ENCODE measurements at regions not wholly inside any gene's neighbourhood (a gene's known extent, or its start where the extent isn't known, plus 50 kb on each side); places are given as distances from the start of the nearest gene placed in this dataset.
A peak's percentile ranks its signal among the peaks of the same experiment; 100 is the strongest.

GRCh38 chr6:169380493-169380892, 126.8 kb upstream of the THBS2 start:
- TF ChIP-seq SUZ12 (IDR thresholded peaks at IDR 0.05) (no peak), ARNT (IDR thresholded peaks at IDR 0.05) (no peak), NFRKB (IDR thresholded peaks at IDR 0.05) (no peak)
- DNase-seq (ENCODE audit: extremely low spot score), result no peak
- CTCF ChIA-PET, result no interaction called here
- POLR2A ChIA-PET, result no interaction called here

- DNase-seq (ENCODE audit: extremely low spot score), result no peak
- POLR2A ChIA-PET, result no interaction called here
- TF ChIP-seq FOXA1 (IDR thresholded peaks at IDR 0.05), result no peak
- TF ChIP-seq CTBP1 (IDR thresholded peaks at IDR 0.05; ENCODE audit: borderline replicate concordance), result no peak
- no peak for TF ChIP-seq PKNOX1 (IDR thresholded peaks at IDR 0.05)
- no peak for TF ChIP-seq HDGF (IDR thresholded peaks at IDR 0.05; ENCODE audit: borderline replicate concordance)
- no peak for TF ChIP-seq SUZ12 (IDR thresholded peaks at IDR 0.05)
- no peak for TF ChIP-seq BHLHE40 (IDR thresholded peaks at IDR 0.05; ENCODE audit: borderline replicate concordance)
- TF ChIP-seq L3MBTL2 (conservative IDR thresholded peaks at IDR 0.05), result no peak
- no peak for TF ChIP-seq SP1 (IDR thresholded peaks at IDR 0.05)
- TF ChIP-seq ELF4 (IDR thresholded peaks at IDR 0.05), result no peak
- no peak for TF ChIP-seq FOXK2 (IDR thresholded peaks at IDR 0.05)
- TF ChIP-seq FOXM1 (IDR thresholded peaks at IDR 0.05; ENCODE audit: borderline replicate concordance), result no peak
- no peak for TF ChIP-seq ZNF384 (IDR thresholded peaks at IDR 0.05)
- TF ChIP-seq LEF1 (IDR thresholded peaks at IDR 0.05; ENCODE audit: borderline replicate concordance), result no peak
- TF ChIP-seq NFRKB (IDR thresholded peaks at IDR 0.05), result no peak
- TF ChIP-seq ARNT (IDR thresholded peaks at IDR 0.05), result no peak
- CTCF ChIA-PET, result no interaction called here
These were observed 125.9 kb upstream of the THBS2 start for GRCh38 chr6:169379495-169380070.

GRCh38 chr6:169378620-169379381, 125.2 kb upstream of the THBS2 start:
- ChIA-PET CTCF (no interaction called here), POLR2A (no interaction called here)
- DNase-seq (ENCODE audit: extremely low spot score), result no peak
- TF ChIP-seq ELF4 (IDR thresholded peaks at IDR 0.05) (no peak), LEF1 (IDR thresholded peaks at IDR 0.05; ENCODE audit: borderline replicate concordance) (no peak), BHLHE40 (IDR thresholded peaks at IDR 0.05; ENCODE audit: borderline replicate concordance) (no peak), ARNT (IDR thresholded peaks at IDR 0.05) (no peak), L3MBTL2 (conservative IDR thresholded peaks at IDR 0.05) (no peak), ZNF384 (IDR thresholded peaks at IDR 0.05) (no peak), FOXA1 (IDR thresholded peaks at IDR 0.05) (no peak), NFRKB (IDR thresholded peaks at IDR 0.05) (no peak), PKNOX1 (IDR thresholded peaks at IDR 0.05) (no peak), TARDBP (IDR thresholded peaks at IDR 0.05) (no peak), FOXM1 (IDR thresholded peaks at IDR 0.05; ENCODE audit: borderline replicate concordance) (no peak), SUZ12 (IDR thresholded peaks at IDR 0.05) (no peak), FOXK2 (IDR thresholded peaks at IDR 0.05) (no peak), HDGF (IDR thresholded peaks at IDR 0.05; ENCODE audit: borderline replicate concordance) (no peak), SP1 (IDR thresholded peaks at IDR 0.05) (no peak), CTBP1 (IDR thresholded peaks at IDR 0.05; ENCODE audit: borderline replicate concordance) (no peak)

GRCh38 chr6:169376458-169376857, 122.8 kb upstream of the THBS2 start:
- DNase-seq (ENCODE audit: extremely low spot score), result no peak
- ChIA-PET CTCF (no interaction called here), POLR2A (no interaction called here)
- TF ChIP-seq BHLHE40 (IDR thresholded peaks at IDR 0.05; ENCODE audit: borderline replicate concordance), result no peak
- no peak for TF ChIP-seq FOXK2 (IDR thresholded peaks at IDR 0.05)
- no peak for TF ChIP-seq NFRKB (IDR thresholded peaks at IDR 0.05)
- no peak for TF ChIP-seq HDGF (IDR thresholded peaks at IDR 0.05; ENCODE audit: borderline replicate concordance)
- TF ChIP-seq ZNF384 (IDR thresholded peaks at IDR 0.05), result no peak
- no peak for TF ChIP-seq TARDBP (IDR thresholded peaks at IDR 0.05)
- TF ChIP-seq ELF4 (IDR thresholded peaks at IDR 0.05), result no peak
- TF ChIP-seq FOXA1 (IDR thresholded peaks at IDR 0.05), result no peak
- TF ChIP-seq PKNOX1 (IDR thresholded peaks at IDR 0.05), result no peak
- TF ChIP-seq FOXM1 (IDR thresholded peaks at IDR 0.05; ENCODE audit: borderline replicate concordance), result no peak
- TF ChIP-seq CTBP1 (IDR thresholded peaks at IDR 0.05; ENCODE audit: borderline replicate concordance), result no peak
- no peak for TF ChIP-seq SUZ12 (IDR thresholded peaks at IDR 0.05)
- no peak for TF ChIP-seq L3MBTL2 (conservative IDR thresholded peaks at IDR 0.05)
- TF ChIP-seq LEF1 (IDR thresholded peaks at IDR 0.05; ENCODE audit: borderline replicate concordance), result no peak
- no peak for TF ChIP-seq SP1 (IDR thresholded peaks at IDR 0.05)

- no peak for DNase-seq (ENCODE audit: extremely low spot score)
- POLR2A ChIA-PET, result no interaction called here
- TF ChIP-seq FOXA1 (IDR thresholded peaks at IDR 0.05), result no peak
- 0 out of 2 replicates have a peak, but pooled peaks have one; percentile 50 for TF ChIP-seq TARDBP (IDR thresholded peaks at IDR 0.05)
- CTCF ChIA-PET, result no interaction called here
These were observed 118.9 kb upstream of the THBS2 start for GRCh38 chr6:169372589-169372988.

GRCh38 chr6:169371344-169372127, 117.9 kb upstream of the THBS2 start:
- ChIA-PET CTCF (no interaction called here), POLR2A (no interaction called here)
- TF ChIP-seq ELF4 (IDR thresholded peaks at IDR 0.05), result no peak
- TF ChIP-seq FOXA1 (IDR thresholded peaks at IDR 0.05), result no peak
- TF ChIP-seq FOXK2 (IDR thresholded peaks at IDR 0.05), result no peak
- TF ChIP-seq ARNT (IDR thresholded peaks at IDR 0.05), result no peak
- no peak for TF ChIP-seq SUZ12 (IDR thresholded peaks at IDR 0.05)
- no peak for TF ChIP-seq HDGF (IDR thresholded peaks at IDR 0.05; ENCODE audit: borderline replicate concordance)
- TF ChIP-seq BHLHE40 (IDR thresholded peaks at IDR 0.05; ENCODE audit: borderline replicate concordance), result no peak
- TF ChIP-seq CTBP1 (IDR thresholded peaks at IDR 0.05; ENCODE audit: borderline replicate concordance), result no peak
- TF ChIP-seq TARDBP (IDR thresholded peaks at IDR 0.05), result no peak
- TF ChIP-seq PKNOX1 (IDR thresholded peaks at IDR 0.05), result no peak
- TF ChIP-seq LEF1 (IDR thresholded peaks at IDR 0.05; ENCODE audit: borderline replicate concordance), result no peak
- TF ChIP-seq L3MBTL2 (conservative IDR thresholded peaks at IDR 0.05), result no peak
- no peak for TF ChIP-seq SP1 (IDR thresholded peaks at IDR 0.05)
- no peak for TF ChIP-seq NFRKB (IDR thresholded peaks at IDR 0.05)
- TF ChIP-seq FOXM1 (IDR thresholded peaks at IDR 0.05; ENCODE audit: borderline replicate concordance), result no peak
- no peak for TF ChIP-seq ZNF384 (IDR thresholded peaks at IDR 0.05)
- DNase-seq (ENCODE audit: extremely low spot score), result peak; percentile 30
